SJCRH30 (cell line): ENCODE measurements at regions not wholly inside any gene's neighbourhood (a gene's known extent, or its start where the extent isn't known, plus 50 kb on each side); places are given as distances from the start of the nearest gene placed in this dataset.
A peak's percentile ranks its signal among the peaks of the same experiment; 100 is the strongest.

ENCODE experiments used
- DNase-seq, 2 experiments: peaks; one replicate each; pipeline ENCODE4 v3.0.0-alpha.2; 2015 to 2020
- H3K27ac ChIP-seq: fragments of 250-450 bp; sonication (Bioruptor Pico); 2 replicates; pipeline ENCODE4 v1.5.1; 2020; ENCODE audit warnings: mild to moderate bottlenecking, moderate library complexity
- H3K27me3 ChIP-seq: fragments of 250-450 bp; sonication (Bioruptor Pico); 2 replicates; pipeline ENCODE4 v1.5.1; 2020; ENCODE audit warnings: mild to moderate bottlenecking, moderate library complexity
- H3K36me3 ChIP-seq: fragments of 250-450 bp; sonication (Bioruptor Pico); 2 replicates; pipeline ENCODE4 v1.5.1; 2020; ENCODE audit warnings: mild to moderate bottlenecking, moderate library complexity
- H3K4me1 ChIP-seq: fragments of 250-450 bp; sonication (Bioruptor Pico); 2 replicates; pipeline ENCODE4 v1.5.1; 2020; ENCODE audit warnings: mild to moderate bottlenecking, moderate library complexity
- H3K4me3 ChIP-seq: fragments of 250-450 bp; sonication (Bioruptor Pico); 2 replicates; pipeline ENCODE4 v1.5.1; 2020; ENCODE audit warnings: mild to moderate bottlenecking, moderate library complexity
- H3K9me3 ChIP-seq: fragments of 250-450 bp; sonication (Bioruptor Pico); replicated peaks from 2 replicates; pipeline ENCODE4 v1.5.1; 2020; ENCODE audit warnings: mild to moderate bottlenecking, moderate library complexity

- H3K4me3 ChIP-seq, result no peak overlapping the region
- no peak overlapping the region for H3K27ac ChIP-seq
- H3K4me1 ChIP-seq, result no peaks in the 10 kb centered on the region
- no peaks in the 10 kb centered on the region for H3K9me3 ChIP-seq
- DNase-seq, result no peak
- H3K27me3 ChIP-seq, result no peaks in the 10 kb centered on the region
- no peaks in the 10 kb centered on the region for H3K36me3 ChIP-seq
Observed at GRCh38 chr21:36236052-36236730, 79.6 kb downstream of the DOP1B start.

GRCh38 chr21:36237441-36237840 lies 80.8 kb downstream of the DOP1B start:
- Histone ChIP-seq H3K4me3 (no peak overlapping the region), H3K27me3 (no peaks in the 10 kb centered on the region), H3K9me3 (no peaks in the 10 kb centered on the region), H3K27ac (no peak overlapping the region), H3K36me3 (no peaks in the 10 kb centered on the region), H3K4me1 (no peaks in the 10 kb centered on the region)
- DNase-seq, result no peak

- no peaks in the 10 kb centered on the region for H3K9me3 ChIP-seq
- H3K4me1 ChIP-seq, result no peaks in the 10 kb centered on the region
- no peaks in the 10 kb centered on the region for H3K36me3 ChIP-seq
- H3K27ac ChIP-seq, result no peak overlapping the region
- no peaks in the 10 kb centered on the region for H3K27me3 ChIP-seq
- H3K4me3 ChIP-seq, result no peak overlapping the region
- no peak for DNase-seq
Observed at GRCh38 chr21:36239585-36239984, 80.4 kb upstream of the MORC3 start.

GRCh38 chr21:36241717-36242116 lies 78.3 kb upstream of the MORC3 start:
- H3K9me3 ChIP-seq, result no peaks in the 10 kb centered on the region
- H3K4me3 ChIP-seq, result no peak overlapping the region
- no peak for DNase-seq
- H3K36me3 ChIP-seq, result peaks cover 7% of the 10 kb centered on the region; the same call in 1 of the 2 replicates
- no peak overlapping the region for H3K27ac ChIP-seq
- no peaks in the 10 kb centered on the region for H3K27me3 ChIP-seq
- peaks cover under 1% of the 10 kb centered on the region; the same call in 1 of the 2 replicates for H3K4me1 ChIP-seq

GRCh38 chr21:36245115-36245514 lies 74.9 kb upstream of the MORC3 start:
- no peak for DNase-seq
- Histone ChIP-seq H3K36me3 (peaks cover 7% of the 10 kb centered on the region; the same call in 1 of the 2 replicates), H3K4me3 (no peak overlapping the region), H3K27me3 (no peaks in the 10 kb centered on the region), H3K4me1 (peaks cover 20% of the 10 kb centered on the region), H3K27ac (no peak overlapping the region), H3K9me3 (no peaks in the 10 kb centered on the region)

GRCh38 chr21:36245649-36246048 lies 74.3 kb upstream of the MORC3 start:
- Histone ChIP-seq H3K9me3 (no peaks in the 10 kb centered on the region), H3K27me3 (no peaks in the 10 kb centered on the region), H3K36me3 (peaks cover 7% of the 10 kb centered on the region; the same call in 1 of the 2 replicates), H3K4me1 (peaks cover 20% of the 10 kb centered on the region), H3K4me3 (no peak overlapping the region), H3K27ac (no peak overlapping the region)
- DNase-seq, result no peak

- Histone ChIP-seq H3K9me3 (no peaks in the 10 kb centered on the region), H3K27me3 (no peaks in the 10 kb centered on the region), H3K27ac (no peak overlapping the region), H3K36me3 (peaks cover 7% of the 10 kb centered on the region; the same call in 1 of the 2 replicates), H3K4me3 (no peak overlapping the region), H3K4me1 (peaks cover 20% of the 10 kb centered on the region)
- no peak for DNase-seq
Observed at GRCh38 chr21:36246080-36246631, 73.8 kb upstream of the MORC3 start.

GRCh38 chr21:36247316-36248010 lies 72.5 kb upstream of the MORC3 start:
- H3K27me3 ChIP-seq, result no peaks in the 10 kb centered on the region
- H3K27ac ChIP-seq, result peak overlapping the region; percentile 12; the same call in 1 of the 2 replicates
- no peaks in the 10 kb centered on the region for H3K9me3 ChIP-seq
- peaks cover 7% of the 10 kb centered on the region; the same call in 1 of the 2 replicates for H3K36me3 ChIP-seq
- H3K4me3 ChIP-seq, result no peak overlapping the region
- no peak for DNase-seq
- H3K4me1 ChIP-seq, result peaks cover 20% of the 10 kb centered on the region

GRCh38 chr21:36249576-36250422 lies 70.2 kb upstream of the MORC3 start:
- H3K9me3 ChIP-seq, result no peaks in the 10 kb centered on the region
- DNase-seq, result no peak
- H3K27me3 ChIP-seq, result no peaks in the 10 kb centered on the region
- no peak overlapping the region for H3K4me3 ChIP-seq
- no peak overlapping the region for H3K27ac ChIP-seq
- H3K4me1 ChIP-seq, result peaks cover 31% of the 10 kb centered on the region
- peaks cover 7% of the 10 kb centered on the region; the same call in 1 of the 2 replicates for H3K36me3 ChIP-seq

GRCh38 chr21:36250423-36251075 lies 69.4 kb upstream of the MORC3 start:
- H3K27ac ChIP-seq, result no peak overlapping the region
- H3K27me3 ChIP-seq, result no peaks in the 10 kb centered on the region
- DNase-seq, result no peak
- H3K9me3 ChIP-seq, result no peaks in the 10 kb centered on the region
- peaks cover 3% of the 10 kb centered on the region; the same call in 1 of the 2 replicates for H3K36me3 ChIP-seq
- H3K4me3 ChIP-seq, result no peak overlapping the region
- H3K4me1 ChIP-seq, result peaks cover 37% of the 10 kb centered on the region

GRCh38 chr21:36254106-36254941 lies 65.7 kb upstream of the MORC3 start:
- Histone ChIP-seq H3K36me3 (no peaks in the 10 kb centered on the region), H3K27me3 (no peaks in the 10 kb centered on the region), H3K27ac (no peak overlapping the region), H3K9me3 (no peaks in the 10 kb centered on the region), H3K4me3 (no peak overlapping the region), H3K4me1 (peaks cover 35% of the 10 kb centered on the region)
- DNase-seq, result peak; percentile 29 to 69

GRCh38 chr21:36255663-36256062 lies 64.3 kb upstream of the MORC3 start:
- 0 out of 2 replicates have a peak, but pooled peaks cover under 1% of the 10 kb centered on the region for H3K36me3 ChIP-seq

GRCh38 chr21:36257657-36258056 lies 62.3 kb upstream of the MORC3 start:
- H3K27me3 ChIP-seq, result no peaks in the 10 kb centered on the region
- H3K4me1 ChIP-seq, result peaks cover 38% of the 10 kb centered on the region
- H3K27ac ChIP-seq, result no peak overlapping the region; the same call in 1 of the 2 replicates
- no peak for DNase-seq
- 0 out of 2 replicates have a peak, but pooled peaks cover 3% of the 10 kb centered on the region for H3K36me3 ChIP-seq
- H3K9me3 ChIP-seq, result no peaks in the 10 kb centered on the region
- no peak overlapping the region for H3K4me3 ChIP-seq

More at GRCh38 chr21:36255663-36256062, 64.3 kb upstream of the MORC3 start:
- DNase-seq, result peak; percentile 55 to 86
- Histone ChIP-seq H3K27ac (peak overlapping the region; percentile 83), H3K9me3 (no peaks in the 10 kb centered on the region), H3K4me3 (no peak overlapping the region), H3K27me3 (no peaks in the 10 kb centered on the region), H3K4me1 (peaks cover 37% of the 10 kb centered on the region)
